T-helper 1 cell treated with Interleukin-12 subunit alpha and Interleukin-12 subunit beta and Interleukin-4 antibody, amounts not matched to agents 30 μg/mL and 1 μg/mL, for 36 hours (primary cell): ENCODE measurements at regions not wholly inside any gene's neighbourhood (a gene's known extent, or its start where the extent isn't known, plus 50 kb on each side); places are given as distances from the start of the nearest gene placed in this dataset.
"Not testable (repeated sequence)": the region's sequence is repeated elsewhere in the genome, so short reads cannot be mapped to it uniquely, and the experiment has no call there.

Source experiments
- H3K27ac Mint-ChIP-seq: one replicate; pipeline ENCODE4 v1.8.0; 2021; ENCODE audit warnings: mild to moderate bottlenecking, mixed read lengths
- H3K27me3 Mint-ChIP-seq: one replicate; pipeline ENCODE4 v1.8.0; 2021; ENCODE audit warnings: low read depth, mixed read lengths
- H3K36me3 Mint-ChIP-seq: one replicate; pipeline ENCODE4 v1.8.0; 2021; ENCODE audit warnings: low read depth, mixed read lengths
- H3K4me1 Mint-ChIP-seq: one replicate; pipeline ENCODE4 v1.8.0; 2021; ENCODE audit warnings: low read depth, mixed read lengths
- H3K4me3 Mint-ChIP-seq: one replicate; pipeline ENCODE4 v1.8.0; 2021; ENCODE audit warnings: mild to moderate bottlenecking, moderate library complexity, mixed read lengths
- H3K9me3 Mint-ChIP-seq: one replicate; pipeline ENCODE4 v1.8.0; 2021; ENCODE audit warnings: mixed read lengths

- H3K27me3 Mint-ChIP-seq: no peaks in the 10 kb centered on the region
- peaks cover 3% of the 10 kb centered on the region for H3K36me3 Mint-ChIP-seq
- H3K4me3 Mint-ChIP-seq: no peak overlapping the region
- H3K4me1 Mint-ChIP-seq: peaks cover 7% of the 10 kb centered on the region
- H3K9me3 Mint-ChIP-seq: peaks cover 3% of the 10 kb centered on the region
- H3K27ac Mint-ChIP-seq: peak overlapping the region; percentile 66
Measured at GRCh38 chr15:67945951-67946700, 106.3 kb upstream of the RNU6-1 start.

GRCh38 chr15:67946701-67947100 is 106.9 kb upstream of the RNU6-1 start:
- H3K27me3 Mint-ChIP-seq: no peaks in the 10 kb centered on the region
- peak overlapping the region; percentile 66 for H3K27ac Mint-ChIP-seq
- peaks cover 3% of the 10 kb centered on the region for H3K9me3 Mint-ChIP-seq
- peaks cover 7% of the 10 kb centered on the region for H3K4me1 Mint-ChIP-seq
- no peak overlapping the region for H3K4me3 Mint-ChIP-seq
- H3K36me3 Mint-ChIP-seq: peaks cover 3% of the 10 kb centered on the region

GRCh38 chr15:67947254-67948039 is 106.7 kb upstream of the PIAS1 start:
- Mint-ChIP-seq H3K27me3 (no peaks in the 10 kb centered on the region), H3K4me1 (peaks cover 7% of the 10 kb centered on the region)

GRCh38 chr15:67948215-67948614 is 105.9 kb upstream of the PIAS1 start:
- Mint-ChIP-seq H3K27me3 (no peaks in the 10 kb centered on the region), H3K4me1 (peaks cover 7% of the 10 kb centered on the region), H3K36me3 (peaks cover 3% of the 10 kb centered on the region), H3K27ac (no peak overlapping the region), H3K9me3 (peaks cover 3% of the 10 kb centered on the region), H3K4me3 (no peak overlapping the region)

More at GRCh38 chr15:67947254-67948039, 106.7 kb upstream of the PIAS1 start:
- Mint-ChIP-seq H3K4me3 (no peak overlapping the region), H3K36me3 (peaks cover 3% of the 10 kb centered on the region), H3K9me3 (peaks cover 3% of the 10 kb centered on the region), H3K27ac (no peak overlapping the region)

GRCh38 chr15:67951187-67951586 is 102.9 kb upstream of the PIAS1 start:
- H3K36me3 Mint-ChIP-seq, H3K4me3 Mint-ChIP-seq, H3K27me3 Mint-ChIP-seq, H3K27ac Mint-ChIP-seq, H3K9me3 Mint-ChIP-seq: not testable (repeated sequence)
- peaks cover 13% of the 10 kb centered on the region for H3K4me1 Mint-ChIP-seq

GRCh38 chr15:67953299-67953698 is 100.8 kb upstream of the PIAS1 start:
- H3K36me3 Mint-ChIP-seq: peaks cover 2% of the 10 kb centered on the region

GRCh38 chr15:67955252-67955651 is 98.9 kb upstream of the PIAS1 start:
- no peak overlapping the region for H3K4me3 Mint-ChIP-seq
- no peaks in the 10 kb centered on the region for H3K9me3 Mint-ChIP-seq
- H3K4me1 Mint-ChIP-seq: peaks cover 7% of the 10 kb centered on the region
- no peaks in the 10 kb centered on the region for H3K36me3 Mint-ChIP-seq
- peaks cover 18% of the 10 kb centered on the region for H3K27me3 Mint-ChIP-seq
- H3K27ac Mint-ChIP-seq: no peak overlapping the region

More at GRCh38 chr15:67953299-67953698, 100.8 kb upstream of the PIAS1 start:
- Mint-ChIP-seq H3K4me3 (no peak overlapping the region), H3K27ac (no peak overlapping the region), H3K27me3 (peaks cover 5% of the 10 kb centered on the region), H3K4me1 (peaks cover 7% of the 10 kb centered on the region), H3K9me3 (peaks cover 2% of the 10 kb centered on the region)

GRCh38 chr15:67957435-67958132 is 96.5 kb upstream of the PIAS1 start:
- Mint-ChIP-seq H3K36me3 (no peaks in the 10 kb centered on the region), H3K4me3 (no peak overlapping the region), H3K9me3 (no peaks in the 10 kb centered on the region), H3K4me1 (peaks cover 14% of the 10 kb centered on the region), H3K27me3 (peaks cover 23% of the 10 kb centered on the region), H3K27ac (no peak overlapping the region)

- Mint-ChIP-seq H3K27ac (no peak overlapping the region), H3K4me1 (peaks cover 4% of the 10 kb centered on the region), H3K36me3 (no peaks in the 10 kb centered on the region), H3K27me3 (peaks cover 35% of the 10 kb centered on the region), H3K9me3 (no peaks in the 10 kb centered on the region), H3K4me3 (no peak overlapping the region)
Measured at GRCh38 chr15:67967871-67968431, 86.2 kb upstream of the PIAS1 start.

GRCh38 chr15:67968564-67968963 is 85.6 kb upstream of the PIAS1 start:
- peaks cover 35% of the 10 kb centered on the region for H3K27me3 Mint-ChIP-seq
- no peak overlapping the region for H3K4me3 Mint-ChIP-seq
- no peak overlapping the region for H3K27ac Mint-ChIP-seq

GRCh38 chr15:67968966-67969365 is 85.1 kb upstream of the PIAS1 start:
- H3K4me3 Mint-ChIP-seq: no peak overlapping the region
- H3K27ac Mint-ChIP-seq: no peak overlapping the region
- peaks cover 35% of the 10 kb centered on the region for H3K27me3 Mint-ChIP-seq
- H3K4me1 Mint-ChIP-seq: peaks cover 4% of the 10 kb centered on the region
- no peaks in the 10 kb centered on the region for H3K9me3 Mint-ChIP-seq
- H3K36me3 Mint-ChIP-seq: no peaks in the 10 kb centered on the region

More at GRCh38 chr15:67968564-67968963, 85.6 kb upstream of the PIAS1 start:
- H3K36me3 Mint-ChIP-seq: no peaks in the 10 kb centered on the region
- H3K9me3 Mint-ChIP-seq: no peaks in the 10 kb centered on the region
- H3K4me1 Mint-ChIP-seq: peaks cover 4% of the 10 kb centered on the region

- Mint-ChIP-seq H3K4me3 (no peak overlapping the region), H3K27me3 (peaks cover 35% of the 10 kb centered on the region), H3K36me3 (no peaks in the 10 kb centered on the region), H3K4me1 (peaks cover 4% of the 10 kb centered on the region), H3K27ac (no peak overlapping the region), H3K9me3 (no peaks in the 10 kb centered on the region)
Measured at GRCh38 chr15:67969892-67970291, 84.2 kb upstream of the PIAS1 start.

GRCh38 chr15:67972377-67972776 is 81.7 kb upstream of the PIAS1 start:
- Mint-ChIP-seq H3K27ac (no peak overlapping the region), H3K27me3 (peaks cover 31% of the 10 kb centered on the region), H3K4me3 (no peak overlapping the region), H3K36me3 (no peaks in the 10 kb centered on the region), H3K9me3 (no peaks in the 10 kb centered on the region), H3K4me1 (peaks cover 4% of the 10 kb centered on the region)

GRCh38 chr15:67973846-67974245 is 80.3 kb upstream of the PIAS1 start:
- H3K27ac Mint-ChIP-seq: no peak overlapping the region
- no peak overlapping the region for H3K4me3 Mint-ChIP-seq
- H3K9me3 Mint-ChIP-seq: no peaks in the 10 kb centered on the region
- peaks cover 19% of the 10 kb centered on the region for H3K27me3 Mint-ChIP-seq
- no peaks in the 10 kb centered on the region for H3K36me3 Mint-ChIP-seq
- H3K4me1 Mint-ChIP-seq: no peaks in the 10 kb centered on the region
